Inflammatory macrophage treated with lipopolysaccharide for 1 hour (primary cell): ENCODE measurements at regions not wholly inside any gene's neighbourhood (a gene's known extent, or its start where the extent isn't known, plus 50 kb on each side); places are given as distances from the start of the nearest gene placed in this dataset.

Source experiments
- DNase-seq, 2 donors: peaks; one replicate each; pipeline ENCODE4 v3.0.0-alpha.2; 2020 to 2022

GRCh38 chr1:219120624-219121544 lies 52.8 kb upstream of the LYPLAL1 start:
- peak; percentile 67 to 73 for DNase-seq

- no peak for DNase-seq
These were observed 52.0 kb upstream of the LYPLAL1 start for GRCh38 chr1:219121679-219122078.

- no peak for DNase-seq
These were observed 50.6 kb upstream of the LYPLAL1 start for GRCh38 chr1:219123036-219123435.
